ENCODE measurements at regions not wholly inside any gene's neighbourhood (a gene's known extent, or its start where the extent isn't known, plus 50 kb on each side); places are given as distances from the start of the nearest gene placed in this dataset.

- H3K4me3 ChIP-seq (replicated peaks in 1 of 2; ENCODE audit: low read depth in 2 of 2, low read length in 2 of 2) = no peak overlapping the region
- TF ChIP-seq CTCF (IDR thresholded peaks at IDR 0.05; ENCODE audit: low read depth, low read length) = no peak
- no peak for DNase-seq (ENCODE audit: low read depth in 2 of 2)
These were observed 790.9 kb downstream of the TMEM182 start for GRCh38 chr2:103552775-103553174.

GRCh38 chr2:103594823-103595222 lies 833.0 kb downstream of the TMEM182 start:
- DNase-seq (ENCODE audit: low read depth in 2 of 2) = no peak
- no peak for TF ChIP-seq CTCF (IDR thresholded peaks at IDR 0.05; ENCODE audit: low read depth, low read length)
- H3K4me3 ChIP-seq (replicated peaks in 1 of 2; ENCODE audit: low read depth in 2 of 2, low read length in 2 of 2) = no peak overlapping the region

- H3K4me3 ChIP-seq (replicated peaks in 1 of 2; ENCODE audit: low read depth in 2 of 2, low read length in 2 of 2) = no peak overlapping the region
- no peak for DNase-seq (ENCODE audit: low read depth in 2 of 2)
- no peak for TF ChIP-seq CTCF (IDR thresholded peaks at IDR 0.05; ENCODE audit: low read depth, low read length)
These were observed 843.4 kb downstream of the TMEM182 start for GRCh38 chr2:103605071-103605780.

- no peak overlapping the region for H3K4me3 ChIP-seq (replicated peaks in 1 of 2; ENCODE audit: low read depth in 2 of 2, low read length in 2 of 2)
- DNase-seq (ENCODE audit: low read depth in 2 of 2) = no peak
- TF ChIP-seq CTCF (IDR thresholded peaks at IDR 0.05; ENCODE audit: low read depth, low read length) = no peak
These were observed 853.8 kb downstream of the TMEM182 start for GRCh38 chr2:103615611-103616105.

GRCh38 chr2:103616891-103617290 lies 855.1 kb downstream of the TMEM182 start:
- H3K4me3 ChIP-seq (replicated peaks in 1 of 2; ENCODE audit: low read depth in 2 of 2, low read length in 2 of 2) = no peak overlapping the region
- no peak for DNase-seq (ENCODE audit: low read depth in 2 of 2)
- no peak for TF ChIP-seq CTCF (IDR thresholded peaks at IDR 0.05; ENCODE audit: low read depth, low read length)

GRCh38 chr2:103618112-103618511 lies 856.3 kb downstream of the TMEM182 start:
- TF ChIP-seq CTCF (IDR thresholded peaks at IDR 0.05; ENCODE audit: low read depth, low read length) = no peak
- no peak for DNase-seq (ENCODE audit: low read depth in 2 of 2)
- H3K4me3 ChIP-seq (replicated peaks in 1 of 2; ENCODE audit: low read depth in 2 of 2, low read length in 2 of 2) = no peak overlapping the region

- no peak overlapping the region for H3K4me3 ChIP-seq (replicated peaks in 1 of 2; ENCODE audit: low read depth in 2 of 2, low read length in 2 of 2)
- TF ChIP-seq CTCF (IDR thresholded peaks at IDR 0.05; ENCODE audit: low read depth, low read length) = no peak
- DNase-seq (ENCODE audit: low read depth in 2 of 2) = no peak
These were observed 865.5 kb downstream of the TMEM182 start for GRCh38 chr2:103627301-103627700.
